LHCN-M2 (cell line): ENCODE measurements at regions not wholly inside any gene's neighbourhood (a gene's known extent, or its start where the extent isn't known, plus 50 kb on each side); places are given as distances from the start of the nearest gene placed in this dataset.

Source experiments
- DNase-seq: peaks from one replicate; pipeline ENCODE4 v3.0.0-alpha.2; 2012; ENCODE audit warnings: low read depth

- no peak for DNase-seq
These were observed 287.8 kb downstream of the UTP18 start for GRCh38 chr17:51548125-51548524.

DNA sequence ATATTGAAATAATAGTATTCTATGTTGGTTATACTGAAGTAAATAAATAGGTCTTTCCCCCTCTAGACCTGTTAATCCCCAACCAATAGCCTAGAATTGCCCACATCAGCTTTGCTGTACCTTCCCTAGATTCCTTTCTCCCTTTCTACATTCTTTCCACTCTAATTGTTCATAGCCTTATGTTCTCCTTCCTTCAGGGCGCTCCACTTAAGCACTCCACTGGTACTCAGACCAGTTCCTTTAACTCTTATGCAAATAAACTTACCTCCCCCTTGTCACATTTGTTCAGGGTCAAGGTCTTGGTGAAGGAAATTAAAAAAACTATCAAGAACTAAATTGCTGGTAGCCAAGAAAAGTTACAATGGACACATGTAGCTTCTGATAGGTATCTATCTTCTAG is 294.8 kb downstream of the UTP18 start:
- no peak for DNase-seq

DNA sequence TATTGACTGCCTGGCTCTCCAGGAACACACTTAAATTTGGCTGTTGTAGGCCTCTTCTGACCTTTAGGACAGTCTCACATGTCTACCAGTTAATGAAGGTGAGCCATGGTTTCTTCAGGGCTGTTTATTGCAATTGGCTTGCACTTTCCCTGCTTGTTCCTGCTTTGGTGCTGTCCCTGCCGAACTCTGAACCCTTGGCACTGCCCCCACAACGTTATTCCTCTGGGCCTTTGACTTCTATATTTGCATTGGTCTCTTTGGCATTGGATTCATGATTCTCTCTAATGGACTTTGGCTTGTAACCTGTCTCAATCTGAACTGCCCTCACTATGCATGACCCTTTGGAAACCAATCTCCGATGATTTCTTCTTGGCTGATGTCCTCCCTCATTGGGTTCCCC is 299.4 kb downstream of the UTP18 start:
- DNase-seq, result no peak

- DNase-seq, result no peak
These were observed 300.1 kb downstream of the UTP18 start for GRCh38 chr17:51560398-51560797.

DNA sequence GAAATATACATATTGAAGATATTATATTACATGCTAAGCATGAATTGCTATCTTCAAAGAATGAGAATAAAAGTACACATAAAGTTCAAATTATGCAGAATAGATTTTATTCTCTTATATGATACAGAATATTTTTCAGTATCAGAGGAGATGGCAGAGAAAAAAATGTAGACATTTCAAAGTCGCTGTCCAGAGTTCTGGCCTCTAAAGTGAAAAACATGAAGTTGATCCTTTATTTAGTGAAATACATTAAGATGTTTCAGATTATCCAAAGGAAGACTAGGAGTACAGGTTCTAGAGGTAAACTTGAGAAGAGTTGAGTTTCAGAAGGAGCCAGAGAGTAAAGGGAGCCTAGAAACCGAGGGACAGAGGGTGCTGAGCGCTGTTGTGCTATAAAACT is 303.6 kb downstream of the UTP18 start:
- DNase-seq, result no peak

GRCh38 chr17:51572115-51572514 is 311.8 kb downstream of the UTP18 start:
- DNase-seq, result no peak
